ENCODE measurements at regions not wholly inside any gene's neighbourhood (a gene's known extent, or its start where the extent isn't known, plus 50 kb on each side); places are given as distances from the start of the nearest gene placed in this dataset.

GRCh38 chr2:12806549-12807242 lies 90.0 kb downstream of the TRIB2 start:
- no peaks in the 10 kb centered on the region for H3K36me3 ChIP-seq (replicated peaks)
- in situ Hi-C loops (cut with HindIII; ENCODE audit: low pct_ligation_motif_present, low sequenced_read_pairs), result no loop called here
- no peak overlapping the region for H3K27ac ChIP-seq
- H3K4me3 ChIP-seq (ENCODE audit: low read depth, low read length), result no peak overlapping the region
- no peak for DNase-seq
- no peaks in the 10 kb centered on the region for H3K27me3 ChIP-seq (replicated peaks)
- TF ChIP-seq CTCF (IDR thresholded peaks at IDR 0.05; ENCODE audit: low read depth, low read length, missing control alignments), result no peak

GRCh38 chr2:12807907-12808810 lies 91.4 kb downstream of the TRIB2 start:
- Histone ChIP-seq H3K27me3 (replicated peaks) (no peaks in the 10 kb centered on the region), H3K27ac (no peak overlapping the region), H3K36me3 (replicated peaks) (no peaks in the 10 kb centered on the region), H3K4me3 (ENCODE audit: low read depth, low read length) (no peak overlapping the region)
- in situ Hi-C loops (cut with HindIII; ENCODE audit: low pct_ligation_motif_present, low sequenced_read_pairs), result no loop called here
- TF ChIP-seq CTCF (IDR thresholded peaks at IDR 0.05; ENCODE audit: low read depth, low read length, missing control alignments), result no peak
- no peak for DNase-seq

GRCh38 chr2:12809526-12809925 lies 92.8 kb downstream of the TRIB2 start:
- Histone ChIP-seq H3K4me3 (ENCODE audit: low read depth, low read length) (no peak overlapping the region), H3K27ac (no peak overlapping the region), H3K36me3 (replicated peaks) (no peaks in the 10 kb centered on the region), H3K27me3 (replicated peaks) (no peaks in the 10 kb centered on the region)
- DNase-seq, result no peak
- in situ Hi-C loops (cut with HindIII; ENCODE audit: low pct_ligation_motif_present, low sequenced_read_pairs), result no loop called here
- no peak for TF ChIP-seq CTCF (IDR thresholded peaks at IDR 0.05; ENCODE audit: low read depth, low read length, missing control alignments)

- in situ Hi-C loops (cut with HindIII; ENCODE audit: low pct_ligation_motif_present, low sequenced_read_pairs), result no loop called here
- TF ChIP-seq CTCF (IDR thresholded peaks at IDR 0.05; ENCODE audit: low read depth, low read length, missing control alignments), result no peak
- H3K27me3 ChIP-seq (replicated peaks), result no peaks in the 10 kb centered on the region
These were observed 95.2 kb downstream of the TRIB2 start for GRCh38 chr2:12811916-12812315.

GRCh38 chr2:12813166-12813565 lies 96.4 kb downstream of the TRIB2 start:
- Histone ChIP-seq H3K4me3 (ENCODE audit: low read depth, low read length) (no peak overlapping the region), H3K36me3 (replicated peaks) (no peaks in the 10 kb centered on the region), H3K27me3 (replicated peaks) (no peaks in the 10 kb centered on the region), H3K27ac (no peak overlapping the region)
- no peak for DNase-seq
- in situ Hi-C loops (cut with HindIII; ENCODE audit: low pct_ligation_motif_present, low sequenced_read_pairs), result no loop called here
- TF ChIP-seq CTCF (IDR thresholded peaks at IDR 0.05; ENCODE audit: low read depth, low read length, missing control alignments), result no peak

More at GRCh38 chr2:12811916-12812315, 95.2 kb downstream of the TRIB2 start:
- H3K27ac ChIP-seq, result no peak overlapping the region
- no peak overlapping the region for H3K4me3 ChIP-seq (ENCODE audit: low read depth, low read length)
- no peaks in the 10 kb centered on the region for H3K36me3 ChIP-seq (replicated peaks)
- DNase-seq, result no peak

Data from brain microvascular endothelial cell (primary cell).